ENCODE measurements at regions not wholly inside any gene's neighbourhood (a gene's known extent, or its start where the extent isn't known, plus 50 kb on each side); places are given as distances from the start of the nearest gene placed in this dataset.

DNA sequence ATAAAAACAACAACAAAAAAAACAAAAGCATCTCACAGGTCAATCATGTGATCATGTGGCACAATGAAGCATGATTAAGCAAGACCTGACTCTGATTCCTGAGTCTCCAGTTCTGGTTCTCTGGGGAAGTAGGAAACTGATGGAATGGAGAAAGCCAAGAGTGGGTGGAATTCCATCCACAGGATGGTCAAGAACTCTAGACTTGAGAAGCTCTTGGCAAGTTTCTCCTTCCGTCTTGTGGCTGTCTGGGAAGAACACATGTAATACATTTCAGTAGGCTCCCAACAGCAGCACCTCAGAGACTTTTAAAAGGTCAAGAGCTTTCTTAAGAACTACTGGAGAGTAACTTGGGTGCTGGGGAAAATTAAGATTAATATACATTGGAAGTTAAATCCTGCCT, 78.6 kb upstream of the TSHZ3 start:
- TF ChIP-seq, protein P1, sequence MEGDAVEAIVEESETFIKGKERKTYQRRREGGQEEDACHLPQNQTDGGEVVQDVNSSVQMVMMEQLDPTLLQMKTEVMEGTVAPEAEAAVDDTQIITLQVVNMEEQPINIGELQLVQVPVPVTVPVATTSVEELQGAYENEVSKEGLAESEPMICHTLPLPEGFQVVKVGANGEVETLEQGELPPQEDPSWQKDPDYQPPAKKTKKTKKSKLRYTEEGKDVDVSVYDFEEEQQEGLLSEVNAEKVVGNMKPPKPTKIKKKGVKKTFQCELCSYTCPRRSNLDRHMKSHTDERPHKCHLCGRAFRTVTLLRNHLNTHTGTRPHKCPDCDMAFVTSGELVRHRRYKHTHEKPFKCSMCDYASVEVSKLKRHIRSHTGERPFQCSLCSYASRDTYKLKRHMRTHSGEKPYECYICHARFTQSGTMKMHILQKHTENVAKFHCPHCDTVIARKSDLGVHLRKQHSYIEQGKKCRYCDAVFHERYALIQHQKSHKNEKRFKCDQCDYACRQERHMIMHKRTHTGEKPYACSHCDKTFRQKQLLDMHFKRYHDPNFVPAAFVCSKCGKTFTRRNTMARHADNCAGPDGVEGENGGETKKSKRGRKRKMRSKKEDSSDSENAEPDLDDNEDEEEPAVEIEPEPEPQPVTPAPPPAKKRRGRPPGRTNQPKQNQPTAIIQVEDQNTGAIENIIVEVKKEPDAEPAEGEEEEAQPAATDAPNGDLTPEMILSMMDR (IDR thresholded peaks at IDR 0.05) = no peak
- TF ChIP-seq POLR2A (IDR thresholded peaks at IDR 0.05) = no peak
